Kidney (tissue), 13 donors: ENCODE measurements at regions not wholly inside any gene's neighbourhood (a gene's known extent, or its start where the extent isn't known, plus 50 kb on each side); places are given as distances from the start of the nearest gene placed in this dataset.

Experiments
- DNase-seq, 5 donors: peaks; one replicate each; pipeline ENCODE4 v3.0.0-alpha.2; 2013 to 2020
- FAIRE-seq: peaks from 2 replicates; lab custom pipeline; 2012; peaks lifted over from hg19 to GRCh38; lab: Jason Lieb, UNC
- H3K27ac ChIP-seq, 2 donors: one replicate each; pipeline ENCODE4 v1.7.0; 2013; ENCODE audit warnings: low read depth in 2 of 2, low read length in 2 of 2, inconsistent platforms in 1 of 2
- H3K27me3 ChIP-seq: one replicate; pipeline ENCODE4 v1.7.1; 2013; ENCODE audit warnings: low read length, inconsistent platforms; ENCODE audit not compliant: control insufficient read depth, insufficient read depth
- H3K36me3 ChIP-seq, 3 donors: one replicate each; pipeline versions ENCODE4 v1.7.0 to v1.7.1; 2013; ENCODE audit warnings: low read length in 3 of 3, control low read depth in 1 of 3, inconsistent platforms in 1 of 3; ENCODE audit not compliant: insufficient read depth in 3 of 3, control insufficient read depth in 2 of 3
- H3K4me1 ChIP-seq, 3 donors: one replicate each; pipeline versions ENCODE4 v1.7.0 to v1.7.1; 2013; ENCODE audit warnings: low read length in 3 of 3, inconsistent platforms in 1 of 3, low read depth in 1 of 3; ENCODE audit not compliant: control insufficient read depth in 2 of 3, insufficient read depth in 2 of 3
- H3K4me3 ChIP-seq, 3 donors: one replicate each; pipeline versions ENCODE4 v1.7.0 to v1.8.1; 2013; ENCODE audit warnings: low read length in 3 of 3, control low read depth in 1 of 3, inconsistent platforms in 1 of 3
- H3K9ac ChIP-seq, 3 donors: one replicate each; pipeline versions ENCODE4 v1.7.0 to v1.7.1; 2013; ENCODE audit warnings: low read length in 3 of 3, control low read depth in 1 of 3, inconsistent platforms in 1 of 3
- H3K9me3 ChIP-seq, 3 donors: one replicate each; pipeline versions ENCODE4 v1.7.0 to v1.7.1; 2013; ENCODE audit warnings: low read length in 3 of 3, control low read depth in 1 of 3, inconsistent platforms in 1 of 3; ENCODE audit not compliant: control insufficient read depth in 2 of 3, insufficient read depth in 1 of 3
- CTCF ChIP-seq: IDR thresholded peaks from 3 replicates; pipeline ENCODE4 v1.5.1; 2012; ENCODE audit warnings: mild to moderate bottlenecking, moderate library complexity, borderline replicate concordance; ENCODE audit not compliant: insufficient read depth; ENCODE audit errors: extremely low read depth
- intact Hi-C: fragments of 100-400 bp; cut with DNase I; formaldehyde crosslinking; loops from one replicate; pipeline ENCODE4 v1.11.1; 2022
- donor health status: control.
- donor health status: control.
- donor health status: control.
- donor health status: control.
- donor health status: control.
- donor health status: DM: yes; HTN: yes; CAD: no.
- donor health status: Normal renal cell carcinoma (clear cell type).

GRCh38 chr4:26127851-26128337 lies 192.9 kb upstream of the RBPJ start:
- Histone ChIP-seq H3K9ac (no peak overlapping the region), H3K36me3 (no peaks in the 10 kb centered on the region), H3K4me3 (no peak overlapping the region), H3K27ac (no peak overlapping the region), H3K27me3 (no peaks in the 10 kb centered on the region), H3K4me1 (no peaks in the 10 kb centered on the region), H3K9me3 (no peaks in the 10 kb centered on the region)
- TF ChIP-seq CTCF: no peak
- intact Hi-C loops: no loop called here
- FAIRE-seq (no peak), DNase-seq (no peak)

GRCh38 chr4:26130173-26130572 lies 190.6 kb upstream of the RBPJ start:
- no peak overlapping the region for H3K27ac ChIP-seq
- no peaks in the 10 kb centered on the region for H3K27me3 ChIP-seq
- no peak overlapping the region for H3K9ac ChIP-seq
- H3K4me3 ChIP-seq: no peak overlapping the region
- intact Hi-C loops: no loop called here
- no peak for TF ChIP-seq CTCF
- DNase-seq: no peak
- no peaks in the 10 kb centered on the region for H3K4me1 ChIP-seq
- H3K36me3 ChIP-seq: no peaks in the 10 kb centered on the region
- H3K9me3 ChIP-seq: no peaks in the 10 kb centered on the region
- no peak for FAIRE-seq

GRCh38 chr4:26130841-26131432 lies 189.9 kb upstream of the RBPJ start:
- no peak for FAIRE-seq
- intact Hi-C loops: no loop called here

More at GRCh38 chr4:26130841-26131432, 189.9 kb upstream of the RBPJ start:
- DNase-seq: no peak
- no peak overlapping the region for H3K9ac ChIP-seq
- no peaks in the 10 kb centered on the region for H3K36me3 ChIP-seq
- H3K9me3 ChIP-seq: no peaks in the 10 kb centered on the region
- no peak overlapping the region for H3K27ac ChIP-seq
- no peak for TF ChIP-seq CTCF
- H3K4me1 ChIP-seq: no peaks in the 10 kb centered on the region
- H3K27me3 ChIP-seq: no peaks in the 10 kb centered on the region
- H3K4me3 ChIP-seq: no peak overlapping the region
